ENCODE measurements at regions not wholly inside any gene's neighbourhood (a gene's known extent, or its start where the extent isn't known, plus 50 kb on each side); places are given as distances from the start of the nearest gene placed in this dataset.

GRCh38 chrY:12288919-12289318 is 412.1 kb upstream of the USP9Y start:
- Histone ChIP-seq H3K36me3 (ENCODE audit: control insufficient read depth in 2 of 2, extremely low read depth in 1 of 2, insufficient read depth in 2 of 2, low read length in 2 of 2) (no peaks in the 10 kb centered on the region), H3K4me1 (ENCODE audit: control insufficient read depth, extremely low read depth, insufficient read depth, low read length) (no peaks in the 10 kb centered on the region), H3K9ac (replicated peaks; ENCODE audit: extremely low read depth, insufficient read depth, low read length) (no peak overlapping the region), H3K79me2 (ENCODE audit: control insufficient read depth, insufficient read depth, low read length) (no peaks in the 10 kb centered on the region), H3K4me2 (ENCODE audit: insufficient read depth, low read length) (no peak overlapping the region), H3K4me3 (replicated peaks in 1 of 3; ENCODE audit: insufficient read depth in 1 of 3, low read depth in 1 of 3, low read length in 3 of 3) (no peak overlapping the region), H4K20me1 (replicated peaks; ENCODE audit: control insufficient read depth, extremely low read depth, insufficient read depth, low read length) (no peaks in the 10 kb centered on the region), H2AFZ (ENCODE audit: low read depth, low read length) (no peak overlapping the region), H3K9me3 (replicated peaks; ENCODE audit: control insufficient read depth, insufficient read depth, low read length) (no peaks in the 10 kb centered on the region), H3K27ac (ENCODE audit: insufficient read depth, low read depth, low read length) (no peak overlapping the region), H3K27me3 (ENCODE audit: control insufficient read depth in 2 of 2, insufficient read depth in 2 of 2, low read length in 2 of 2) (no peaks in the 10 kb centered on the region), H3K9me1 (replicated peaks; ENCODE audit: control insufficient read depth, extremely low read depth, insufficient read depth, low read length) (no peaks in the 10 kb centered on the region)
- dilution Hi-C loops (cut with MboI; ENCODE audit: extremely low pct_ligation_motif_present, low sequenced_read_pairs) (no loop called here), intact Hi-C loops (cut with micrococcal nuclease) (no loop called here)
- FAIRE-seq (no peak), DNase-seq (ENCODE audit: low read depth, low spot score) (no peak)
- CTCF ChIA-PET, result no interaction called here
- POLR2A ChIA-PET, result no interaction called here
- BruUV-seq (replicated peaks), result no TSS peak
- TF ChIP-seq MAX (IDR thresholded peaks at IDR 0.05; ENCODE audit: insufficient read depth, insufficient read length), result no peak
- no peak for TF ChIP-seq CTCF (IDR thresholded peaks at IDR 0.05; ENCODE audit: extremely low read depth in 1 of 2, insufficient read depth in 1 of 2, low read depth in 1 of 2, low read length in 2 of 2)
- TF ChIP-seq EZH2 (IDR thresholded peaks at IDR 0.05; ENCODE audit: borderline replicate concordance, low read depth, low read length, severe bottlenecking), result no peak
- no peak for TF ChIP-seq POLR2A (IDR thresholded peaks at IDR 0.05; ENCODE audit: low read depth, low read length)
- TF ChIP-seq FOS (IDR thresholded peaks at IDR 0.05; ENCODE audit: borderline replicate concordance, insufficient read depth, low read length), result no peak
- TF ChIP-seq JUN (IDR thresholded peaks at IDR 0.05; ENCODE audit: borderline replicate concordance, insufficient read depth, insufficient read length, low read depth), result no peak
- TF ChIP-seq GATA2 (IDR thresholded peaks at IDR 0.05; ENCODE audit: insufficient read depth, insufficient read length, low read depth, low read length), result no peak
- TF ChIP-seq MYC (IDR thresholded peaks at IDR 0.05; ENCODE audit: low read depth, low read length), result no peak
- TF ChIP-seq POLR2AphosphoS5 (IDR thresholded peaks at IDR 0.05; ENCODE audit: insufficient read depth, low read depth, low read length), result no peak

All from endothelial cell of umbilical vein (primary cell).